GM21737 (cell line): ENCODE measurements at regions not wholly inside any gene's neighbourhood (a gene's known extent, or its start where the extent isn't known, plus 50 kb on each side); places are given as distances from the start of the nearest gene placed in this dataset.

ENCODE experiments used
- ATAC-seq: cut with Tn5 transposase; IDR thresholded peaks from one replicate; pipeline ENCODE4 v1.9.1; 2021; ENCODE audit warnings: mild to moderate bottlenecking, moderate library complexity; ENCODE audit not compliant: unreplicated experiment

GRCh38 chr4:177687117-177687516 lies 244.9 kb upstream of the AGA start:
- ATAC-seq, result no peak

GRCh38 chr4:177692907-177693306 lies 250.7 kb upstream of the AGA start:
- ATAC-seq, result no peak

GRCh38 chr4:177696438-177696966 lies 254.3 kb upstream of the AGA start:
- ATAC-seq, result no peak

- ATAC-seq, result no peak
Observed at GRCh38 chr4:177699365-177700213, 257.4 kb upstream of the AGA start.

GRCh38 chr4:177706916-177707315 lies 264.7 kb upstream of the AGA start:
- ATAC-seq, result no peak

GRCh38 chr4:177713454-177713853 lies 271.2 kb upstream of the AGA start:
- no peak for ATAC-seq

- ATAC-seq, result no peak
Observed at GRCh38 chr4:177717407-177717806, 275.2 kb upstream of the AGA start.

GRCh38 chr4:177718514-177718913 lies 276.3 kb upstream of the AGA start:
- no peak for ATAC-seq

GRCh38 chr4:177726111-177726510 lies 283.9 kb upstream of the AGA start:
- ATAC-seq, result no peak

- no peak for ATAC-seq
Observed at GRCh38 chr4:177728361-177729152, 286.3 kb upstream of the AGA start.

GRCh38 chr4:177729681-177730080 lies 287.4 kb upstream of the AGA start:
- ATAC-seq, result no peak

GRCh38 chr4:177737387-177737940 lies 295.2 kb upstream of the AGA start:
- ATAC-seq, result no peak

- no peak for ATAC-seq
Observed at GRCh38 chr4:177740563-177740962, 298.3 kb upstream of the AGA start.

GRCh38 chr4:177759729-177760128 lies 317.5 kb upstream of the AGA start:
- ATAC-seq, result no peak

- ATAC-seq, result no peak
Observed at GRCh38 chr4:177761692-177762091, 319.5 kb upstream of the AGA start.

- ATAC-seq, result no peak
Observed at GRCh38 chr4:177769155-177769554, 326.9 kb upstream of the AGA start.

- no peak for ATAC-seq
Observed at GRCh38 chr4:177770776-177771175, 328.5 kb upstream of the AGA start.

GRCh38 chr4:177771645-177772044 lies 329.4 kb upstream of the AGA start:
- no peak for ATAC-seq

- no peak for ATAC-seq
Observed at GRCh38 chr4:177778623-177779022, 336.4 kb upstream of the AGA start.

- no peak for ATAC-seq
Observed at GRCh38 chr4:177785000-177785399, 342.8 kb upstream of the AGA start.

GRCh38 chr4:177789610-177790009 lies 347.4 kb upstream of the AGA start:
- ATAC-seq, result no peak

- ATAC-seq, result no peak
Observed at GRCh38 chr4:177791188-177791587, 349.0 kb upstream of the AGA start.
